ENCODE measurements at regions not wholly inside any gene's neighbourhood (a gene's known extent, or its start where the extent isn't known, plus 50 kb on each side); places are given as distances from the start of the nearest gene placed in this dataset.
A peak's percentile ranks its signal among the peaks of the same experiment; 100 is the strongest.

DNA sequence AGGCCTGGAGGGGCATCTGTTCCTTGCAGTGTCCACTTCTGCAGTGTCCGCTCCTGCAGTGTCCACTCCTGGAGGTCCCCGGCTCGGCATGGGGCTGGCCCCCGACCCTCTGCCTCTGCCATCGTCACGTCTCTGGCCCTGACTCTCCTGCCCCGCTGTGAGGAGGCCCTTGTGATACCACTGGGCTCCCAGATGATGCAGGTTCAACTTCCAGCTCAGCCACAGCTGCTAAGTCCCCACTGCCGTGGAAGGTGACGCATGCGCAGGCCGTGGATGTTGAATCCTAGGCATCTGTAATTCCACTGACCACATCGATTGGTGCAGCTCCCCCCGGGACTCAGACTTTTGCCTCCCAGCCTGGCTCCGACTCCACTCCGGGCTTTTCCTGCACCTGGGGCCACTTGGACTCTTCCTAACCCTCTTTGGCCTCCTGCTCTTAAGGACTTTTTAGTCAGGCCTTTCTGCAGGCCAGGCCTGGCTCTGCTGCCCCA is 95.1 kb downstream of the GLRX3 start:
- Histone ChIP-seq H3T11ph (ENCODE audit: low read length) (no peak overlapping the region), H2BK5ac (ENCODE audit: insufficient read length, low read length) (no peak overlapping the region), H4K91ac (ENCODE audit: insufficient read length, low read depth, low read length) (no peak overlapping the region), H3K79me1 (ENCODE audit: insufficient read depth, low read depth, low read length, poor library complexity, severe bottlenecking) (no peaks in the 10 kb centered on the region), H3K27me3 (ENCODE audit: insufficient read depth, low read length) (no peaks in the 10 kb centered on the region; the same call in 1 of the 2 replicates), H4K20me1 (ENCODE audit: control insufficient read depth, insufficient read depth, insufficient read length) (no peaks in the 10 kb centered on the region), H3K4me2 (ENCODE audit: insufficient read depth, insufficient read length, low read length) (no peak overlapping the region), H2BK20ac (ENCODE audit: low read depth, low read length, poor library complexity, severe bottlenecking) (no peak overlapping the region), H3K27ac (ENCODE audit: insufficient read length, low read depth, low read length) (no peak overlapping the region), H3K79me2 (ENCODE audit: insufficient read depth, low read length) (no peaks in the 10 kb centered on the region), H4K8ac (replicated peaks; ENCODE audit: insufficient read length, low read depth, low read length) (no peak overlapping the region), H3K18ac (ENCODE audit: insufficient read length, low read depth, low read length) (no peak overlapping the region), H2BK12ac (ENCODE audit: insufficient read length, low read depth, low read length) (no peak overlapping the region), H3K4me1 (ENCODE audit: insufficient read depth, low read length) (no peaks in the 10 kb centered on the region), H3K14ac (ENCODE audit: insufficient read depth, low read length) (peak overlapping the region; percentile 57; the same call in 1 of the 2 replicates), H3K9me3 (ENCODE audit: control insufficient read depth, low read depth, low read length) (peaks cover 4% of the 10 kb centered on the region), H2BK15ac (ENCODE audit: low read depth, low read length) (no peak overlapping the region), H3K9ac (ENCODE audit: extremely low read depth, insufficient read length, low read length) (no peak overlapping the region), H2AK5ac (ENCODE audit: insufficient read length, low read length) (no peak overlapping the region), H4K5ac (ENCODE audit: insufficient read length, low read depth, low read length) (no peak overlapping the region), H3K56ac (ENCODE audit: insufficient read length, low read depth, low read length) (no peak overlapping the region), H3K4ac (ENCODE audit: low read depth, low read length) (no peak overlapping the region), H3K23ac (ENCODE audit: insufficient read length, low read depth, low read length) (no peak overlapping the region), H2BK120ac (ENCODE audit: low read depth, low read length, poor library complexity, severe bottlenecking) (no peak overlapping the region), H3K23me2 (ENCODE audit: insufficient read length, low read depth, low read length, poor library complexity, severe bottlenecking) (no peaks in the 10 kb centered on the region), H2AFZ (ENCODE audit: low read length) (no peak overlapping the region)
- DNase-seq, result peak; percentile 15
- peaks cover 25 to 36% of the 10 kb centered on the region in 2 experiments for H3K9me3 Mint-ChIP-seq
- H3K4me1 Mint-ChIP-seq, result no peaks in the 10 kb centered on the region
- peaks cover 0 to 9% (median 4%) of the 10 kb centered on the region in 3 experiments; a peak in 5 of 7 replicates for H3K36me3 Mint-ChIP-seq (ENCODE audit: insufficient read depth in 1 of 3, low read depth in 3 of 3)
- H3K27ac Mint-ChIP-seq, result no peak overlapping the region
- WGBS (ENCODE audit: extremely low coverage, insufficient read length, low lambda C conversion rate), result no CpG with 5 or more reads among the region's 15 CpGs
- H3K4me3 Mint-ChIP-seq, result no peak overlapping the region
- TF ChIP-seq, protein P1, sequence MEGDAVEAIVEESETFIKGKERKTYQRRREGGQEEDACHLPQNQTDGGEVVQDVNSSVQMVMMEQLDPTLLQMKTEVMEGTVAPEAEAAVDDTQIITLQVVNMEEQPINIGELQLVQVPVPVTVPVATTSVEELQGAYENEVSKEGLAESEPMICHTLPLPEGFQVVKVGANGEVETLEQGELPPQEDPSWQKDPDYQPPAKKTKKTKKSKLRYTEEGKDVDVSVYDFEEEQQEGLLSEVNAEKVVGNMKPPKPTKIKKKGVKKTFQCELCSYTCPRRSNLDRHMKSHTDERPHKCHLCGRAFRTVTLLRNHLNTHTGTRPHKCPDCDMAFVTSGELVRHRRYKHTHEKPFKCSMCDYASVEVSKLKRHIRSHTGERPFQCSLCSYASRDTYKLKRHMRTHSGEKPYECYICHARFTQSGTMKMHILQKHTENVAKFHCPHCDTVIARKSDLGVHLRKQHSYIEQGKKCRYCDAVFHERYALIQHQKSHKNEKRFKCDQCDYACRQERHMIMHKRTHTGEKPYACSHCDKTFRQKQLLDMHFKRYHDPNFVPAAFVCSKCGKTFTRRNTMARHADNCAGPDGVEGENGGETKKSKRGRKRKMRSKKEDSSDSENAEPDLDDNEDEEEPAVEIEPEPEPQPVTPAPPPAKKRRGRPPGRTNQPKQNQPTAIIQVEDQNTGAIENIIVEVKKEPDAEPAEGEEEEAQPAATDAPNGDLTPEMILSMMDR (conservative IDR thresholded peaks at IDR 0.05), result no peak
- H3K27me3 Mint-ChIP-seq (ENCODE audit: low read depth), result peaks cover 11% of the 10 kb centered on the region

All from H9 (cell line).